Breast epithelium (tissue), 3 donors: ENCODE measurements at regions not wholly inside any gene's neighbourhood (a gene's known extent, or its start where the extent isn't known, plus 50 kb on each side); places are given as distances from the start of the nearest gene placed in this dataset.

Experiments
- POLR2A ChIP-seq: fragments of 450-650 bp; IDR thresholded peaks from one replicate; pipeline ENCODE4 v1.6.1; 2016; ENCODE audit warnings: antibody characterized with exemption, mild to moderate bottlenecking, moderate library complexity
- POLR2AphosphoS5 ChIP-seq, 3 donors: sonication (generic); formaldehyde crosslinking; IDR thresholded peaks; one replicate each; pipeline ENCODE4 v1.6.1; 2017; ENCODE audit warnings: antibody characterized with exemption in 3 of 3
- TF ChIP-seq, protein P1 (sequence below), 3 donors: fragments of 450-650 bp; IDR thresholded peaks; one replicate each; pipeline ENCODE4 v1.5.1; 2016 to 2017; ENCODE audit warnings: antibody characterized with exemption in 3 of 3, mild to moderate bottlenecking in 3 of 3, moderate library complexity in 3 of 3

DNA sequence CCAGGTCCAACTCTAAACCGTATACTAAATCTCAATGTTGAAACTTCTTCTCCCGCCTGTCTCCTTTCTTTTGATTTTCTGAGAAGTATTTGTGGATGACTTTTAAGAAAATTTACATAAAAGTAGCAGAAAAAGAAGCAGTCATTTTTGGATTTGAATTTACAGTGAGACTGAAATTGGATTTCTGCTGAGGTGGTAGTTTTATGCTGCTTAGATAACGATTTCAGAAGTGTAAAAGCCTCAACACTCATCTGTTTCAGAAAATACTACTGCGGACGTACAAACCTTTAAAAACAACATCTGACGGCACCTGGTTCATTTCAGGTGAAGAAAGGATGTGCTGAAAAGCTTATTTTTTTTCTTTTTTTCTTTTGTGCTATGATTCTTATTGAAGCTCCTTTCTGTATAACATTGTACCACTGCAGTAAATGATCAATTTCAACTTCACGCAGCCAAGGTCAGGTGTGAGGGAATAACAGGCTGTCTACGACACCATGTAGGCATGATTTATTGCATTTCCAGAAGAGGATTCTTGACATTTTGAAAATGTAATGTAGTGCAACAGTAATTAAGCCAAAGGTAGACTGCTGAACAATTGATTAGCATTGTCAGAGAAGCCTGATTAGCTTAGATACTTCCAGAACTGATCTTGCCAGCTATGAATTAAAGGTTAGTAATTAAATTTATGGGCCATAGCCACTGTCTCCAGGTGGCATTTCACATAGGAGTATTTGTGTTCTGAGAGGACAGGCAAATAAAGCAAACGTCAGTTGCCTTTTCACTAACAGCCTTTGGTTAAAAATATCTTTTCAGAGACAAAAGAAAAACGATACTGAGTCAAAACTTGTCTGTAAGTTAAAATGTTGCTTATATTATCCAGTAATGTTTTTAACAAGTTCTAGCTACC lies 134.6 kb upstream of the KBTBD8 start:
- TF ChIP-seq, protein P1, sequence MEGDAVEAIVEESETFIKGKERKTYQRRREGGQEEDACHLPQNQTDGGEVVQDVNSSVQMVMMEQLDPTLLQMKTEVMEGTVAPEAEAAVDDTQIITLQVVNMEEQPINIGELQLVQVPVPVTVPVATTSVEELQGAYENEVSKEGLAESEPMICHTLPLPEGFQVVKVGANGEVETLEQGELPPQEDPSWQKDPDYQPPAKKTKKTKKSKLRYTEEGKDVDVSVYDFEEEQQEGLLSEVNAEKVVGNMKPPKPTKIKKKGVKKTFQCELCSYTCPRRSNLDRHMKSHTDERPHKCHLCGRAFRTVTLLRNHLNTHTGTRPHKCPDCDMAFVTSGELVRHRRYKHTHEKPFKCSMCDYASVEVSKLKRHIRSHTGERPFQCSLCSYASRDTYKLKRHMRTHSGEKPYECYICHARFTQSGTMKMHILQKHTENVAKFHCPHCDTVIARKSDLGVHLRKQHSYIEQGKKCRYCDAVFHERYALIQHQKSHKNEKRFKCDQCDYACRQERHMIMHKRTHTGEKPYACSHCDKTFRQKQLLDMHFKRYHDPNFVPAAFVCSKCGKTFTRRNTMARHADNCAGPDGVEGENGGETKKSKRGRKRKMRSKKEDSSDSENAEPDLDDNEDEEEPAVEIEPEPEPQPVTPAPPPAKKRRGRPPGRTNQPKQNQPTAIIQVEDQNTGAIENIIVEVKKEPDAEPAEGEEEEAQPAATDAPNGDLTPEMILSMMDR (IDR thresholded peaks at IDR 0.05): no peak
- no peak for TF ChIP-seq POLR2A
- TF ChIP-seq POLR2AphosphoS5 (IDR thresholded peaks at IDR 0.05): no peak
